ENCODE measurements at regions not wholly inside any gene's neighbourhood (a gene's known extent, or its start where the extent isn't known, plus 50 kb on each side); places are given as distances from the start of the nearest gene placed in this dataset.
"Not testable (repeated sequence)": the region's sequence is repeated elsewhere in the genome, so short reads cannot be mapped to it uniquely, and the experiment has no call there.

- not testable (repeated sequence) for DNase-seq (ENCODE audit: low read depth in 2 of 2)
Observed at GRCh38 chr15:70373439-70373838, 275.7 kb upstream of the TLE3 start.

- not testable (repeated sequence) for DNase-seq (ENCODE audit: low read depth in 2 of 2)
Observed at GRCh38 chr15:70367913-70368705, 270.4 kb upstream of the TLE3 start.

GRCh38 chr15:70364023-70364422 is 266.3 kb upstream of the TLE3 start:
- DNase-seq (ENCODE audit: low read depth in 2 of 2): not testable (repeated sequence)

GRCh38 chr15:70362886-70363285 is 265.2 kb upstream of the TLE3 start:
- DNase-seq (ENCODE audit: low read depth in 2 of 2): no peak

GRCh38 chr15:70362350-70362749 is 264.6 kb upstream of the TLE3 start:
- DNase-seq (ENCODE audit: low read depth in 2 of 2): no peak

- no peak for DNase-seq (ENCODE audit: low read depth in 2 of 2)
Observed at GRCh38 chr15:70361891-70362290, 264.2 kb upstream of the TLE3 start.

- no peak for DNase-seq (ENCODE audit: low read depth in 2 of 2)
Observed at GRCh38 chr15:70361106-70361505, 263.4 kb upstream of the TLE3 start.

GRCh38 chr15:70358871-70359647 is 261.3 kb upstream of the TLE3 start:
- no peak for DNase-seq (ENCODE audit: low read depth in 2 of 2)

GRCh38 chr15:70358011-70358819 is 260.5 kb upstream of the TLE3 start:
- no peak for DNase-seq (ENCODE audit: low read depth in 2 of 2)

GRCh38 chr15:70357453-70357852 is 259.7 kb upstream of the TLE3 start:
- no peak for DNase-seq (ENCODE audit: low read depth in 2 of 2)

GRCh38 chr15:70356919-70357318 is 259.2 kb upstream of the TLE3 start:
- DNase-seq (ENCODE audit: low read depth in 2 of 2): no peak

GRCh38 chr15:70356062-70356860 is 258.5 kb upstream of the TLE3 start:
- no peak for DNase-seq (ENCODE audit: low read depth in 2 of 2)

- no peak for DNase-seq (ENCODE audit: low read depth in 2 of 2)
Observed at GRCh38 chr15:70355275-70355795, 257.6 kb upstream of the TLE3 start.

GRCh38 chr15:70354346-70354905 is 256.7 kb upstream of the TLE3 start:
- no peak for DNase-seq (ENCODE audit: low read depth in 2 of 2)

- no peak for DNase-seq (ENCODE audit: low read depth in 2 of 2)
Observed at GRCh38 chr15:70353606-70354345, 256.1 kb upstream of the TLE3 start.

- DNase-seq (ENCODE audit: low read depth in 2 of 2): no peak
Observed at GRCh38 chr15:70351941-70352774, 254.4 kb upstream of the TLE3 start.

GRCh38 chr15:70351391-70351790 is 253.7 kb upstream of the TLE3 start:
- DNase-seq (ENCODE audit: low read depth in 2 of 2): no peak

GRCh38 chr15:70348581-70349344 is 251.0 kb upstream of the TLE3 start:
- DNase-seq (ENCODE audit: low read depth in 2 of 2): no peak

- no peak for DNase-seq (ENCODE audit: low read depth in 2 of 2)
Observed at GRCh38 chr15:70348226-70348543, 250.5 kb upstream of the TLE3 start.

Measured in fibroblast of skin of left biceps (primary cell).